Omental fat pad (tissue), 3 donors: ENCODE measurements at regions not wholly inside any gene's neighbourhood (a gene's known extent, or its start where the extent isn't known, plus 50 kb on each side); places are given as distances from the start of the nearest gene placed in this dataset.

Source experiments
- ATAC-seq: fragments of 150-250 bp; one replicate; pipeline ENCODE4 v1.9.1; 2016; ENCODE audit warnings: mild to moderate bottlenecking, moderate library complexity; ENCODE audit not compliant: low FRiP score
- DNase-seq: peaks from one replicate; pipeline ENCODE4 v3.0.0-alpha.2; 2019; ENCODE audit warnings: low spot score
- CTCF ChIP-seq, 3 donors: fragments of 450-650 bp; IDR thresholded peaks; one replicate each; pipeline ENCODE4 v1.5.1; 2016 to 2017; ENCODE audit warnings: antibody characterized with exemption in 3 of 3, mild to moderate bottlenecking in 3 of 3, moderate library complexity in 2 of 3

GRCh38 chr7:67599331-67600062 is 602.9 kb downstream of the TYW1 start:
- DNase-seq: no peak
- ATAC-seq: no peak
- no peak for TF ChIP-seq CTCF (IDR thresholded peaks at IDR 0.05)

- no peak for DNase-seq
- TF ChIP-seq CTCF (IDR thresholded peaks at IDR 0.05): no peak
- ATAC-seq: no peak
Observed at GRCh38 chr7:67602246-67602887, 605.7 kb downstream of the TYW1 start.

GRCh38 chr7:67604461-67605386 is 608.1 kb downstream of the TYW1 start:
- no peak for ATAC-seq
- no peak for DNase-seq
- no peak for TF ChIP-seq CTCF (IDR thresholded peaks at IDR 0.05)

- no peak for DNase-seq
- ATAC-seq: no peak
- TF ChIP-seq CTCF (IDR thresholded peaks at IDR 0.05): no peak
Observed at GRCh38 chr7:67608806-67609205, 612.2 kb downstream of the TYW1 start.

GRCh38 chr7:67610897-67611296 is 614.3 kb downstream of the TYW1 start:
- no peak for DNase-seq
- ATAC-seq: no peak
- TF ChIP-seq CTCF (IDR thresholded peaks at IDR 0.05): no peak

- ATAC-seq: no peak
Observed at GRCh38 chr7:67614843-67615242, 618.2 kb downstream of the TYW1 start.

More at GRCh38 chr7:67614843-67615242, 618.2 kb downstream of the TYW1 start:
- DNase-seq: no peak
- TF ChIP-seq CTCF (IDR thresholded peaks at IDR 0.05): no peak
